Keratinocyte (primary cell): ENCODE measurements at regions not wholly inside any gene's neighbourhood (a gene's known extent, or its start where the extent isn't known, plus 50 kb on each side); places are given as distances from the start of the nearest gene placed in this dataset.

Source experiments
- EZH2 ChIP-seq: IDR thresholded peaks from one replicate; pipeline ENCODE4 v1.6.1; 2012; ENCODE audit warnings: inconsistent platforms, mild to moderate bottlenecking, low read length, moderate library complexity
- TF ChIP-seq, protein P1 (sequence below), 3 experiments: IDR thresholded peaks in 1 of 3; conservative IDR thresholded peaks in 1 of 3; optimal IDR thresholded peaks in 1 of 3; 2 replicates in 2 of 3; 3 replicates in 1 of 3; pipeline versions ENCODE3 to v1.5.1; 2011; ENCODE audit warnings: low read length in 3 of 3, mild to moderate bottlenecking in 3 of 3, moderate library complexity in 2 of 3, control low read depth in 1 of 3, inconsistent platforms in 1 of 3; ENCODE audit not compliant: insufficient read depth in 2 of 3; ENCODE audit errors: extremely low read depth in 1 of 3

DNA sequence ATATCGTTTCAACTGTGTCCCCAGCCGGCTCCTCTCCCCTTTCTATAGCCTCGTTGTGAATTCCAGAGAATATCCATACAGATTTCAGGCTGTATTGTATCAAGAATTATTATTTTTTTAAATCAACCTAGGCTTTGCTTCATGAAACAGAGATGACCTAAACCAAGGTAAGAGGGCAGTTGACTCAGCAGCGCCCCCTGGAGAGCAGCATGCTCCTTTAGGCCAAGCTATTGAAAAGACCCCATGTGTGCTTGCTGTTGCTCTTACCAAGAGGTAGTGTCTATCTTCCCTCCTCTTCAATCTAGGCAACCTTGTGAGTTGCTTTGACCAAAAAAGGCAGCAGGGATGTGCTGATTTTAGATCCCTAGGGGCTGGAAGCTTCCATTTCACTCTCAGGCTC, 426.7 kb upstream of the SMIM21 start:
- TF ChIP-seq, protein P1, sequence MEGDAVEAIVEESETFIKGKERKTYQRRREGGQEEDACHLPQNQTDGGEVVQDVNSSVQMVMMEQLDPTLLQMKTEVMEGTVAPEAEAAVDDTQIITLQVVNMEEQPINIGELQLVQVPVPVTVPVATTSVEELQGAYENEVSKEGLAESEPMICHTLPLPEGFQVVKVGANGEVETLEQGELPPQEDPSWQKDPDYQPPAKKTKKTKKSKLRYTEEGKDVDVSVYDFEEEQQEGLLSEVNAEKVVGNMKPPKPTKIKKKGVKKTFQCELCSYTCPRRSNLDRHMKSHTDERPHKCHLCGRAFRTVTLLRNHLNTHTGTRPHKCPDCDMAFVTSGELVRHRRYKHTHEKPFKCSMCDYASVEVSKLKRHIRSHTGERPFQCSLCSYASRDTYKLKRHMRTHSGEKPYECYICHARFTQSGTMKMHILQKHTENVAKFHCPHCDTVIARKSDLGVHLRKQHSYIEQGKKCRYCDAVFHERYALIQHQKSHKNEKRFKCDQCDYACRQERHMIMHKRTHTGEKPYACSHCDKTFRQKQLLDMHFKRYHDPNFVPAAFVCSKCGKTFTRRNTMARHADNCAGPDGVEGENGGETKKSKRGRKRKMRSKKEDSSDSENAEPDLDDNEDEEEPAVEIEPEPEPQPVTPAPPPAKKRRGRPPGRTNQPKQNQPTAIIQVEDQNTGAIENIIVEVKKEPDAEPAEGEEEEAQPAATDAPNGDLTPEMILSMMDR (optimal IDR thresholded peaks at IDR 0.05 in 1 of 3, IDR thresholded peaks at IDR 0.05 in 1 of 3, conservative IDR thresholded peaks at IDR 0.05 in 1 of 3; ENCODE audit: extremely low read depth in 1 of 3, insufficient read depth in 2 of 3, low read length in 3 of 3): peak in 1 of 3 experiments; percentile 30
- no peak for TF ChIP-seq EZH2
